Neural progenitor cell (in vitro differentiated cells): ENCODE measurements at regions not wholly inside any gene's neighbourhood (a gene's known extent, or its start where the extent isn't known, plus 50 kb on each side); places are given as distances from the start of the nearest gene placed in this dataset.

Experiments used
- DNase-seq: peaks from one replicate; pipeline ENCODE4 v3.0.0-alpha.2; 2016; ENCODE audit warnings: low spot score
- H2AFZ ChIP-seq: fragments of 200-600 bp; sonication (generic); replicated peaks from 2 replicates; pipeline ENCODE4 v1.6.1; 2016; ENCODE audit warnings: antibody characterized with exemption
- H3F3A ChIP-seq: fragments of 200-600 bp; sonication (generic); 2 replicates; pipeline ENCODE4 v1.6.1; 2016; ENCODE audit warnings: antibody characterized with exemption, low read depth
- H3K27ac ChIP-seq: fragments of 200-600 bp; sonication (generic); 2 replicates; pipeline ENCODE4 v1.5.1; 2016; ENCODE audit warnings: mild to moderate bottlenecking
- H3K27me3 ChIP-seq: fragments of 200-600 bp; sonication (generic); 2 replicates; pipeline ENCODE4 v1.6.1; 2016; ENCODE audit warnings: mild to moderate bottlenecking, moderate library complexity
- H3K36me3 ChIP-seq: fragments of 200-600 bp; sonication (generic); 2 replicates; pipeline ENCODE4 v1.5.1; 2016
- H3K4me1 ChIP-seq: fragments of 200-600 bp; sonication (generic); 2 replicates; pipeline ENCODE4 v1.6.1; 2016; ENCODE audit warnings: mixed run types
- H3K4me2 ChIP-seq: fragments of 200-600 bp; sonication (generic); 2 replicates; pipeline ENCODE4 v1.6.1; 2016
- H3K4me3 ChIP-seq: fragments of 200-600 bp; sonication (generic); 2 replicates; pipeline ENCODE4 v1.5.1; 2016
- H3K79me2 ChIP-seq: fragments of 200-600 bp; sonication (generic); 2 replicates; pipeline ENCODE4 v1.6.1; 2016; ENCODE audit warnings: low read depth
- H3K9ac ChIP-seq: fragments of 200-600 bp; sonication (generic); 2 replicates; pipeline ENCODE4 v1.6.1; 2016
- H3K9me3 ChIP-seq: fragments of 200-600 bp; sonication (generic); 2 replicates; pipeline ENCODE4 v1.5.1; 2016; ENCODE audit warnings: low read depth
- H4K20me1 ChIP-seq: fragments of 200-600 bp; sonication (generic); 2 replicates; pipeline ENCODE4 v1.6.1; 2016; ENCODE audit warnings: low read depth
- H3K27ac Mint-ChIP-seq: 3 replicates; pipeline ENCODE4 v1.8.0; 2021; ENCODE audit warnings: mixed read lengths
- H3K27me3 Mint-ChIP-seq: 2 replicates; pipeline ENCODE4 v1.8.0; 2022; ENCODE audit warnings: low read depth, mild to moderate bottlenecking, inconsistent platforms, moderate library complexity, mixed read lengths; ENCODE audit not compliant: insufficient read depth
- H3K36me3 Mint-ChIP-seq: 3 replicates; pipeline ENCODE4 v1.8.0; 2021; ENCODE audit warnings: mixed read lengths
- H3K4me1 Mint-ChIP-seq: 3 replicates; pipeline ENCODE4 v1.8.0; 2021; ENCODE audit warnings: mixed read lengths
- H3K4me3 Mint-ChIP-seq: 3 replicates; pipeline ENCODE4 v1.8.0; 2021; ENCODE audit warnings: mild to moderate bottlenecking, moderate library complexity, mixed read lengths
- H3K9me3 Mint-ChIP-seq: 3 replicates; pipeline ENCODE4 v1.8.0; 2020; ENCODE audit warnings: mixed read lengths
- EZH2 ChIP-seq: fragments of 200-600 bp; sonication (generic); IDR thresholded peaks from 2 replicates; pipeline ENCODE4 v1.6.1; 2017; ENCODE audit warnings: antibody characterized with exemption, mild to moderate bottlenecking, moderate library complexity
- EZH2phosphoT487 ChIP-seq: fragments of 200-600 bp; sonication (generic); IDR thresholded peaks from 2 replicates; pipeline ENCODE4 v1.6.1; 2017; ENCODE audit warnings: antibody characterized with exemption
- TF ChIP-seq, protein P1 (sequence below): fragments of 200-600 bp; sonication (generic); IDR thresholded peaks from 2 replicates; pipeline ENCODE4 v1.5.1; 2017; ENCODE audit warnings: antibody characterized with exemption, mild to moderate bottlenecking

DNA sequence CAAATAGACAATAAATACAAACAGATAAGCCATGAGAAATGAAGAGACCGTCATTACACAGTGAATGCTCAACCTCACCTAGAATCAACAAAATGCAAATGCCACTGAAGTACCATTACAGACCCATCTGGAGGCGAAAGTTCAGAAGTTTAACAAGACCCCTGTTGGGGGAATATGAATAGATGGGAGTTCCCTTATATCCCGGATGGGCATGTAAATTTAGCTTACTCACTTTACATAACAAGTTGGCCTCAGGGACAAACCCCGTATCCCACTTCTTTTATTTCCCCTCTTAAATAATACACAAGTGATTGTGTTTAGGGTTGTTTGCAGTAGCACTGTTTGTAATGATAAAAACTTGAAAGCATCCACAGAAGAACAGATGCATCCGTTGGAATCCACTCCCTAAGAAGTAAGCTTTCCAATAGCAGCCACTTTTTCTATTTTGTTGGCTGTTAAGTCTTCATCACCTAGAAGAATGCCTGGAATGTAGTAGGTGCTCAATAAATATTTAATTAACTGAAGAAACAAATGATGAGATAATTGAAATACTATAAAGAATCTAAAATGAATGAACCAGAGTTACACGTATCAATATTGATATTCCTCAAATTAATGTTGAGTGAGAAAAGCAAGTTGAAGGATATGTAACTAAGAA lies 1076.3 kb upstream of the TENM3 start:
- H3K27me3 Mint-ChIP-seq: peaks cover 4% of the 10 kb centered on the region
- TF ChIP-seq, protein P1, sequence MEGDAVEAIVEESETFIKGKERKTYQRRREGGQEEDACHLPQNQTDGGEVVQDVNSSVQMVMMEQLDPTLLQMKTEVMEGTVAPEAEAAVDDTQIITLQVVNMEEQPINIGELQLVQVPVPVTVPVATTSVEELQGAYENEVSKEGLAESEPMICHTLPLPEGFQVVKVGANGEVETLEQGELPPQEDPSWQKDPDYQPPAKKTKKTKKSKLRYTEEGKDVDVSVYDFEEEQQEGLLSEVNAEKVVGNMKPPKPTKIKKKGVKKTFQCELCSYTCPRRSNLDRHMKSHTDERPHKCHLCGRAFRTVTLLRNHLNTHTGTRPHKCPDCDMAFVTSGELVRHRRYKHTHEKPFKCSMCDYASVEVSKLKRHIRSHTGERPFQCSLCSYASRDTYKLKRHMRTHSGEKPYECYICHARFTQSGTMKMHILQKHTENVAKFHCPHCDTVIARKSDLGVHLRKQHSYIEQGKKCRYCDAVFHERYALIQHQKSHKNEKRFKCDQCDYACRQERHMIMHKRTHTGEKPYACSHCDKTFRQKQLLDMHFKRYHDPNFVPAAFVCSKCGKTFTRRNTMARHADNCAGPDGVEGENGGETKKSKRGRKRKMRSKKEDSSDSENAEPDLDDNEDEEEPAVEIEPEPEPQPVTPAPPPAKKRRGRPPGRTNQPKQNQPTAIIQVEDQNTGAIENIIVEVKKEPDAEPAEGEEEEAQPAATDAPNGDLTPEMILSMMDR: no peak
- no peak for TF ChIP-seq EZH2
- TF ChIP-seq EZH2phosphoT487: no peak
- DNase-seq: no peak

DNA sequence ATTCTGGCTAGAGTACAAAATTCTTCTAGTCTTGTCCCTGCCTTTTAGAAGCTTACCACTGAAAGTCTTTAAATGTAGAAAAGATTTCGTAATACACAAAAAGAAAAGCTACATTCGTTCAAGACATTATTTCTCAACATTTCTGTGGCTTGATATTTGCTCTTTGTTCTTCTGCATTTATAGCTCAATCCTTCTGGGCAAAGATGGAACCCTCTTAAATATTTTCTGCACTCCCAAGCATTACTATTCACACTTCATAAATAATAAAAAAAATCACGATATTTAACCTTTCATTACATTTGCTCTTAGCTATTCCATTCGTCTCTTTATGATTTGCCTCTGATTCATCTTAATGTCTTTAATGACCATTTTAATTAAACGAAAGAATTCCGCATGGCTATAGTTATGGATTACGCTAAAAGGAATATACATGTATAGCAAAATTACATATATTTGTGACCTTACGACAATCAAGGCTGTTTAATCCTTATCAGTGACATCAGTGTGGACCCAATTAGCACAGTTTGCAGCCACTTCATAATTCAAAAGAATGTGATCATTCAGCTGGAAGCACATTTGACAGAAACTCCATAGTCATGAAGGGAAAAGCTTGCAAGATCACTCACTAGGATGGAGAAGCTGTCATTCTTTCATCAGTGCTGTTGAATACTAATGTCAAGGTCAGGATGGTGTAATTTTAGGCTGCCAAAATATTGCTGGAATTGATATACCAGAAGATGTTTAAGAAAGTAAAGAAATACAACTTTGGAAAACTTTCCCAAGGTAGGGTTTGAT lies 1075.0 kb upstream of the TENM3 start:
- peaks cover 4% of the 10 kb centered on the region for H3K27me3 Mint-ChIP-seq

More for the DNA sequence above, 1076.3 kb upstream of the TENM3 start:
- Histone ChIP-seq H3K4me1 (peaks cover 2% of the 10 kb centered on the region), H3F3A (no peaks in the 10 kb centered on the region), H3K9me3 (no peaks in the 10 kb centered on the region), H3K36me3 (no peaks in the 10 kb centered on the region), H3K79me2 (no peaks in the 10 kb centered on the region), H3K27ac (no peak overlapping the region), H3K4me3 (no peak overlapping the region), H2AFZ (no peak overlapping the region), H3K27me3 (no peaks in the 10 kb centered on the region), H3K4me2 (no peak overlapping the region), H4K20me1 (no peaks in the 10 kb centered on the region), H3K9ac (no peak overlapping the region)
- peaks cover 2% of the 10 kb centered on the region for H3K9me3 Mint-ChIP-seq
- H3K4me1 Mint-ChIP-seq: peaks cover 11% of the 10 kb centered on the region
- H3K27ac Mint-ChIP-seq: no peak overlapping the region
- H3K4me3 Mint-ChIP-seq: no peak overlapping the region
- peaks cover 2% of the 10 kb centered on the region for H3K36me3 Mint-ChIP-seq

DNA sequence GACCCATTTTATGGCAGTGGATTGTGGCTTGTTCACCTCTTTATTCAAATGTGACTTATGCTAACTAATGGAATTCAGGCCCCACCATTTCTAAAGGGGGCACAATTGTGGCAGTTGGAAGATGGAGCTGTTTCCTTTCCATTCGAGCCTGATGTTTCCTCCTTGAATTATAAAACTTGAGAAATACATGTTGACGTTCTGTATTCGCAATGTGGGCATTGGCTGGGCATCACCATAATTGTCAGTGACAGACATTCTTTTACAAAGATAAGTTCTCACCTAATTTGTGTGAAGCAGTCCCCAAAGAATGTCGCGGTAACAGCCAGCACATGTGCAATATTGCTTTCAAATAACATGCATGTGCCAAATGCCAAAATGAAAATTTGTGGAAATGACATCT lies 1070.2 kb upstream of the TENM3 start:
- Histone ChIP-seq H4K20me1 (no peaks in the 10 kb centered on the region), H3K4me3 (no peak overlapping the region), H3K9ac (no peak overlapping the region), H3K9me3 (no peaks in the 10 kb centered on the region), H3K79me2 (no peaks in the 10 kb centered on the region), H3K27me3 (no peaks in the 10 kb centered on the region), H3K4me2 (peak overlapping the region; percentile 34), H3F3A (no peaks in the 10 kb centered on the region), H2AFZ (no peak overlapping the region), H3K27ac (no peak overlapping the region), H3K4me1 (peaks cover 14% of the 10 kb centered on the region), H3K36me3 (no peaks in the 10 kb centered on the region)
- TF ChIP-seq, protein P1: no peak
- no peak overlapping the region for H3K27ac Mint-ChIP-seq
- no peak overlapping the region for H3K4me3 Mint-ChIP-seq
- peaks cover 2% of the 10 kb centered on the region for H3K36me3 Mint-ChIP-seq
- DNase-seq: no peak
- no peaks in the 10 kb centered on the region for H3K27me3 Mint-ChIP-seq
- peaks cover 2% of the 10 kb centered on the region for H3K9me3 Mint-ChIP-seq
- peaks cover 16% of the 10 kb centered on the region for H3K4me1 Mint-ChIP-seq

More for the DNA sequence above, 1075.0 kb upstream of the TENM3 start:
- Histone ChIP-seq H3K27ac (no peak overlapping the region), H3K9me3 (no peaks in the 10 kb centered on the region), H2AFZ (no peak overlapping the region), H3K4me2 (no peak overlapping the region), H3K79me2 (no peaks in the 10 kb centered on the region), H3K36me3 (no peaks in the 10 kb centered on the region), H3K27me3 (no peaks in the 10 kb centered on the region), H3K9ac (no peak overlapping the region), H3F3A (no peaks in the 10 kb centered on the region), H3K4me3 (no peak overlapping the region), H3K4me1 (peaks cover 10% of the 10 kb centered on the region), H4K20me1 (no peaks in the 10 kb centered on the region)
- H3K36me3 Mint-ChIP-seq: peaks cover 2% of the 10 kb centered on the region
- DNase-seq: no peak
- no peak overlapping the region for H3K4me3 Mint-ChIP-seq
- no peak overlapping the region for H3K27ac Mint-ChIP-seq
- TF ChIP-seq EZH2phosphoT487 (no peak), EZH2 (no peak)
- TF ChIP-seq, protein P1: no peak
- H3K4me1 Mint-ChIP-seq: peaks cover 15% of the 10 kb centered on the region
- H3K9me3 Mint-ChIP-seq: peaks cover 2% of the 10 kb centered on the region
